Endodermal cell (in vitro differentiated cells): ENCODE measurements at regions not wholly inside any gene's neighbourhood (a gene's known extent, or its start where the extent isn't known, plus 50 kb on each side); places are given as distances from the start of the nearest gene placed in this dataset.

Source experiments
- DNase-seq: peaks from one replicate; pipeline ENCODE4 v3.0.0-alpha.2; 2017
- H3K27ac ChIP-seq: 2 replicates; pipeline ENCODE4 v1.5.1; 2013; ENCODE audit warnings: mild to moderate bottlenecking, low read depth, low read length, moderate library complexity
- H3K27me3 ChIP-seq: 2 replicates; pipeline ENCODE4 v1.6.1; 2013; ENCODE audit warnings: mild to moderate bottlenecking, low read length, moderate library complexity; ENCODE audit not compliant: insufficient read depth, control insufficient read depth, poor library complexity, severe bottlenecking
- H3K36me3 ChIP-seq: 2 replicates; pipeline ENCODE4 v1.7.0; 2013; ENCODE audit warnings: mild to moderate bottlenecking, low read length, moderate library complexity; ENCODE audit not compliant: control insufficient read depth, insufficient read depth
- H3K4me1 ChIP-seq: one replicate; pipeline ENCODE4 v1.7.0; 2013; ENCODE audit warnings: low read length; ENCODE audit not compliant: control insufficient read depth, insufficient read depth
- H3K4me3 ChIP-seq: 2 replicates; pipeline ENCODE4 v1.5.1; 2013; ENCODE audit warnings: mild to moderate bottlenecking, low read length, moderate library complexity
- H3K9ac ChIP-seq: 2 replicates; pipeline ENCODE4 v1.6.1; 2013; ENCODE audit warnings: mild to moderate bottlenecking, low read length, moderate library complexity; ENCODE audit not compliant: poor library complexity, severe bottlenecking; ENCODE audit errors: extremely low read depth
- H3K9me3 ChIP-seq: 2 replicates; pipeline ENCODE4 v1.6.1; 2013; ENCODE audit warnings: mild to moderate bottlenecking, low read length, moderate library complexity; ENCODE audit not compliant: control insufficient read depth
- H3K27ac Mint-ChIP-seq: 2 replicates; pipeline ENCODE4 v1.8.0; 2020; ENCODE audit warnings: mixed read lengths
- H3K27me3 Mint-ChIP-seq: 2 replicates; pipeline ENCODE4 v1.8.0; 2021; ENCODE audit warnings: mild to moderate bottlenecking, mixed read lengths; ENCODE audit not compliant: insufficient read depth
- H3K36me3 Mint-ChIP-seq: 2 replicates; pipeline ENCODE4 v1.8.0; 2020; ENCODE audit warnings: low read depth, mixed read lengths
- H3K4me1 Mint-ChIP-seq: 2 replicates; pipeline ENCODE4 v1.8.0; 2020; ENCODE audit warnings: mixed read lengths
- H3K4me3 Mint-ChIP-seq: 2 replicates; pipeline ENCODE4 v1.8.0; 2020; ENCODE audit warnings: mild to moderate bottlenecking, moderate library complexity, mixed read lengths
- H3K9me3 Mint-ChIP-seq: 2 replicates; pipeline ENCODE4 v1.8.0; 2020; ENCODE audit warnings: mild to moderate bottlenecking, mixed read lengths
- WGBS, 2 experiments: methylation state at CpG; one replicate each; pipeline versions ENCODE4 v1.1.5 to v1.1.7; 2013; ENCODE audit warnings: missing lambda C conversion rate in 2 of 2, mixed read lengths in 1 of 2; ENCODE audit not compliant: insufficient coverage in 1 of 2, insufficient read length in 1 of 2; 5-methylcytosine and 5-hydroxymethylcytosine counted together
- TF ChIP-seq, protein P1 (sequence below): fragments of 200-600 bp; sonication (generic); conservative IDR thresholded peaks from 2 replicates; pipeline ENCODE4 v1.5.0; 2021; ENCODE audit warnings: antibody characterized with exemption, mild to moderate bottlenecking

DNA sequence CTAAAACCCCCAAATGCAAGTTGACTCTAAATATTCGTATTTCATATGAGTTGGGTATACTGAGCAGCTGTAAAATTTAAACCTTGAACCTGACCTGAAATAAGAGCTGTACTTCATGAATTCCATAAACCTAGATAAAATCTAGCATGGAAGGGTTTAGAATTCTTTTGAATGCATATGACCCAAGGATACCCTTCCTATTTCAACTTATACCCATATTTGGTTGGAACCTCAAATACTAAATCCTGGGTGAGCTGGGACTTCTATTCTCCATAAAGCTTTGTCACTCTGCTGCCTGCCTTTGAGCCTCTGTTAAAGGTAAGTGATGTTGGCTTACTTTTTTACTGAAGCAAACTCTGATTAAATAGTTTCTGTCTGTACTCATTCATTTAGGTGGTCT, 994.6 kb downstream of the SUCLG1 start:
- no peak for DNase-seq
- H3K4me3 Mint-ChIP-seq: no peak overlapping the region
- H3K4me3 ChIP-seq: no peak overlapping the region
- no peaks in the 10 kb centered on the region for H3K4me1 ChIP-seq
- no peak overlapping the region for H3K27ac ChIP-seq
- no peaks in the 10 kb centered on the region for H3K9me3 Mint-ChIP-seq
- H3K4me1 Mint-ChIP-seq: peaks cover 6% of the 10 kb centered on the region
- no peaks in the 10 kb centered on the region for H3K36me3 Mint-ChIP-seq
- peaks cover 2% of the 10 kb centered on the region for H3K27me3 Mint-ChIP-seq
- 71% methylated on average over 1 of the region's 1 CpG; no CpG with 5 or more reads in 1 of the 2 experiments for WGBS, 2 experiments
- H3K9me3 ChIP-seq: no peaks in the 10 kb centered on the region
- H3K36me3 ChIP-seq: no peaks in the 10 kb centered on the region
- H3K27ac Mint-ChIP-seq: no peak overlapping the region
- peaks cover 51% of the 10 kb centered on the region for H3K27me3 ChIP-seq
- H3K9ac ChIP-seq: no peak overlapping the region
- TF ChIP-seq, protein P1, sequence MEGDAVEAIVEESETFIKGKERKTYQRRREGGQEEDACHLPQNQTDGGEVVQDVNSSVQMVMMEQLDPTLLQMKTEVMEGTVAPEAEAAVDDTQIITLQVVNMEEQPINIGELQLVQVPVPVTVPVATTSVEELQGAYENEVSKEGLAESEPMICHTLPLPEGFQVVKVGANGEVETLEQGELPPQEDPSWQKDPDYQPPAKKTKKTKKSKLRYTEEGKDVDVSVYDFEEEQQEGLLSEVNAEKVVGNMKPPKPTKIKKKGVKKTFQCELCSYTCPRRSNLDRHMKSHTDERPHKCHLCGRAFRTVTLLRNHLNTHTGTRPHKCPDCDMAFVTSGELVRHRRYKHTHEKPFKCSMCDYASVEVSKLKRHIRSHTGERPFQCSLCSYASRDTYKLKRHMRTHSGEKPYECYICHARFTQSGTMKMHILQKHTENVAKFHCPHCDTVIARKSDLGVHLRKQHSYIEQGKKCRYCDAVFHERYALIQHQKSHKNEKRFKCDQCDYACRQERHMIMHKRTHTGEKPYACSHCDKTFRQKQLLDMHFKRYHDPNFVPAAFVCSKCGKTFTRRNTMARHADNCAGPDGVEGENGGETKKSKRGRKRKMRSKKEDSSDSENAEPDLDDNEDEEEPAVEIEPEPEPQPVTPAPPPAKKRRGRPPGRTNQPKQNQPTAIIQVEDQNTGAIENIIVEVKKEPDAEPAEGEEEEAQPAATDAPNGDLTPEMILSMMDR: no peak

DNA sequence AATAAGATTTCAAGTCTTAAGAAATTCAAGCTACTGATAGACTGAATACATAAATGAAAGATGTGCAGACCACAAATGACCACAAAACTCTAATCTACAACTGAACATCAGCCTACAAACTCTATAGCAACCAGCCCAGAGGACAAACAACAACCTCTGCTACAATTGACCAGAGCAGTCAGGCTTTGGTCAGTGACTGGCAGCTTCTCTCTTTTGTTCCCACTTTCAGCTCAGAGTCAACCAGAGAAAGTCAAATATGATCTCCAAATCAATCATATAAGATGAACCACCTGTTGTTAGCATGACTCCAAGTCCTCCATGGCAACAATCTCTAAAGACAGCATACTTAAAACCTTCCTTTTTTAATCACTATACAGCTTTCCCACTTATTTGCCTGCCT, 996.2 kb downstream of the SUCLG1 start:
- H3K9me3 Mint-ChIP-seq: no peaks in the 10 kb centered on the region
- no peak overlapping the region for H3K4me3 Mint-ChIP-seq
- Histone ChIP-seq H3K27me3 (peaks cover 67% of the 10 kb centered on the region), H3K9me3 (no peaks in the 10 kb centered on the region), H3K4me3 (no peak overlapping the region), H3K4me1 (no peaks in the 10 kb centered on the region), H3K9ac (no peak overlapping the region), H3K27ac (no peak overlapping the region), H3K36me3 (no peaks in the 10 kb centered on the region)
- H3K27ac Mint-ChIP-seq: no peak overlapping the region
- no peaks in the 10 kb centered on the region for H3K36me3 Mint-ChIP-seq
- TF ChIP-seq, protein P1: no peak
- peaks cover 6% of the 10 kb centered on the region for H3K4me1 Mint-ChIP-seq
- no peak for DNase-seq
- H3K27me3 Mint-ChIP-seq: peaks cover 18% of the 10 kb centered on the region

DNA sequence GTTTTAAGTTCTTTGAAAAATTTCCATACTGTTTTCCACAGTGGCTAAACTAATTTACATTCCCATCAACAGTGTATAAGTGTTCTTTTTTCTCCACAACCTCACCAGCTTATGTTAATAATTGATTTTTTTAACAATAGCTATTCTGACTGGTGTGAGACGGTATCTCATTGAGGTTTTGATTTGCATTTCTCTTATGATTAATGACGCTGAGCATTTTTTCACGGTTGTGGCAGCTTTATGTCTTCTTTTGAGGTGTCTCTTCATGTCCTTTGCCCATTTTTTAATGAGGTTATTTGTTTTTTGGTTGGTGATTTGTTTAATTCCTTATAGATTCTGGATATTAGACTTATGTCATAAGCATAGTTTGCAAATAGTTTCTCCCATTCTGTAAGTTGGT, 997.9 kb downstream of the SUCLG1 start:
- H3K27ac ChIP-seq: no peak overlapping the region
- Mint-ChIP-seq H3K9me3 (no peaks in the 10 kb centered on the region), H3K4me1 (peaks cover 14% of the 10 kb centered on the region), H3K36me3 (no peaks in the 10 kb centered on the region), H3K27me3 (peaks cover 25% of the 10 kb centered on the region), H3K27ac (no peak overlapping the region), H3K4me3 (no peak overlapping the region)
- H3K4me3 ChIP-seq: no peak overlapping the region
- H3K9me3 ChIP-seq: no peaks in the 10 kb centered on the region
- peaks cover 81% of the 10 kb centered on the region for H3K27me3 ChIP-seq
- no peak for DNase-seq
- 80 to 92% methylated on average over 1 to 3 of the region's 3 CpGs for WGBS, 2 experiments
- no peak overlapping the region for H3K9ac ChIP-seq
- TF ChIP-seq, protein P1: no peak
- H3K36me3 ChIP-seq: no peaks in the 10 kb centered on the region
- H3K4me1 ChIP-seq: no peaks in the 10 kb centered on the region
